HUES48 (cell line): ENCODE measurements at regions not wholly inside any gene's neighbourhood (a gene's known extent, or its start where the extent isn't known, plus 50 kb on each side); places are given as distances from the start of the nearest gene placed in this dataset.

Experiments used
- H3K27ac ChIP-seq: one replicate; pipeline ENCODE4 v1.7.0; 2013; ENCODE audit warnings: low read depth, low read length, inconsistent platforms
- H3K27me3 ChIP-seq: 2 replicates; pipeline ENCODE4 v1.6.1; 2013; ENCODE audit warnings: mild to moderate bottlenecking, low read length; ENCODE audit not compliant: control insufficient read depth, insufficient read depth
- H3K36me3 ChIP-seq: 2 replicates; pipeline ENCODE4 v1.6.1; 2013; ENCODE audit warnings: low read length; ENCODE audit not compliant: control insufficient read depth, insufficient read depth
- H3K4me1 ChIP-seq: 2 replicates; pipeline ENCODE4 v1.6.1; 2013; ENCODE audit warnings: mild to moderate bottlenecking, low read length; ENCODE audit not compliant: control insufficient read depth, insufficient read depth
- H3K4me3 ChIP-seq: 2 replicates; pipeline ENCODE4 v1.5.1; 2013; ENCODE audit warnings: mild to moderate bottlenecking, low read depth, low read length
- H3K9ac ChIP-seq: 2 replicates; pipeline ENCODE4 v1.6.1; 2013; ENCODE audit warnings: mild to moderate bottlenecking, low read depth, low read length, moderate library complexity
- H3K9me3 ChIP-seq: 2 replicates; pipeline ENCODE4 v1.6.1; 2013; ENCODE audit warnings: low read length; ENCODE audit not compliant: control insufficient read depth, insufficient read depth

- H3K27me3 ChIP-seq = no peaks in the 10 kb centered on the region
- H3K9me3 ChIP-seq = no peaks in the 10 kb centered on the region
- H3K36me3 ChIP-seq = no peaks in the 10 kb centered on the region
- no peak overlapping the region for H3K4me3 ChIP-seq
- H3K27ac ChIP-seq = no peak overlapping the region
- no peak overlapping the region for H3K9ac ChIP-seq
- peaks cover 15% of the 10 kb centered on the region for H3K4me1 ChIP-seq
These were observed 724.1 kb upstream of the MEF2C start for GRCh38 chr5:89606939-89607534.

- H3K9me3 ChIP-seq = no peaks in the 10 kb centered on the region
- H3K27me3 ChIP-seq = no peaks in the 10 kb centered on the region
- H3K27ac ChIP-seq = no peak overlapping the region
- H3K4me3 ChIP-seq = no peak overlapping the region
- H3K4me1 ChIP-seq = peaks cover 15% of the 10 kb centered on the region
- H3K9ac ChIP-seq = no peak overlapping the region
- H3K36me3 ChIP-seq = no peaks in the 10 kb centered on the region
These were observed 721.4 kb upstream of the MEF2C start for GRCh38 chr5:89604342-89604741.

GRCh38 chr5:89601880-89602279 is 718.9 kb upstream of the MEF2C start:
- H3K4me1 ChIP-seq = peaks cover 8% of the 10 kb centered on the region
- H3K9me3 ChIP-seq = no peaks in the 10 kb centered on the region
- no peak overlapping the region for H3K4me3 ChIP-seq
- no peaks in the 10 kb centered on the region for H3K36me3 ChIP-seq
- no peak overlapping the region for H3K27ac ChIP-seq
- no peaks in the 10 kb centered on the region for H3K27me3 ChIP-seq
- no peak overlapping the region for H3K9ac ChIP-seq

- Histone ChIP-seq H3K4me1 (peaks cover 6% of the 10 kb centered on the region), H3K27ac (no peak overlapping the region), H3K4me3 (no peak overlapping the region), H3K36me3 (no peaks in the 10 kb centered on the region), H3K27me3 (no peaks in the 10 kb centered on the region), H3K9me3 (no peaks in the 10 kb centered on the region), H3K9ac (no peak overlapping the region)
These were observed 714.9 kb upstream of the MEF2C start for GRCh38 chr5:89597878-89598277.

- no peaks in the 10 kb centered on the region for H3K9me3 ChIP-seq
- no peak overlapping the region for H3K9ac ChIP-seq
- H3K4me3 ChIP-seq = no peak overlapping the region
- H3K4me1 ChIP-seq = peaks cover 6% of the 10 kb centered on the region
- no peaks in the 10 kb centered on the region for H3K36me3 ChIP-seq
- H3K27ac ChIP-seq = no peak overlapping the region
- H3K27me3 ChIP-seq = no peaks in the 10 kb centered on the region
These were observed 713.8 kb upstream of the MEF2C start for GRCh38 chr5:89596821-89597220.

GRCh38 chr5:89595056-89595455 is 712.1 kb upstream of the MEF2C start:
- no peak overlapping the region for H3K27ac ChIP-seq
- no peaks in the 10 kb centered on the region for H3K36me3 ChIP-seq
- H3K9me3 ChIP-seq = peaks cover 6% of the 10 kb centered on the region; the same call in 1 of the 2 replicates
- H3K4me1 ChIP-seq = peaks cover 6% of the 10 kb centered on the region
- H3K4me3 ChIP-seq = no peak overlapping the region
- no peak overlapping the region for H3K9ac ChIP-seq
- no peaks in the 10 kb centered on the region for H3K27me3 ChIP-seq

GRCh38 chr5:89584339-89584956 is 701.5 kb upstream of the MEF2C start:
- Histone ChIP-seq H3K4me1 (peaks cover 19% of the 10 kb centered on the region), H3K9ac (no peak overlapping the region), H3K36me3 (no peaks in the 10 kb centered on the region), H3K9me3 (no peaks in the 10 kb centered on the region), H3K27me3 (no peaks in the 10 kb centered on the region), H3K4me3 (no peak overlapping the region), H3K27ac (no peak overlapping the region)

GRCh38 chr5:89583534-89583933 is 700.5 kb upstream of the MEF2C start:
- Histone ChIP-seq H3K4me3 (no peak overlapping the region), H3K9ac (no peak overlapping the region), H3K27ac (no peak overlapping the region), H3K9me3 (no peaks in the 10 kb centered on the region), H3K36me3 (no peaks in the 10 kb centered on the region), H3K27me3 (no peaks in the 10 kb centered on the region), H3K4me1 (peaks cover 19% of the 10 kb centered on the region)

GRCh38 chr5:89582768-89583339 is 699.9 kb upstream of the MEF2C start:
- no peak overlapping the region for H3K27ac ChIP-seq
- peaks cover 19% of the 10 kb centered on the region for H3K4me1 ChIP-seq
- H3K9ac ChIP-seq = no peak overlapping the region
- H3K4me3 ChIP-seq = no peak overlapping the region
- H3K27me3 ChIP-seq = no peaks in the 10 kb centered on the region
- H3K36me3 ChIP-seq = no peaks in the 10 kb centered on the region
- H3K9me3 ChIP-seq = no peaks in the 10 kb centered on the region

GRCh38 chr5:89580976-89581375 is 698.0 kb upstream of the MEF2C start:
- Histone ChIP-seq H3K9ac (no peak overlapping the region), H3K27ac (no peak overlapping the region), H3K36me3 (no peaks in the 10 kb centered on the region), H3K9me3 (no peaks in the 10 kb centered on the region), H3K27me3 (no peaks in the 10 kb centered on the region), H3K4me1 (peaks cover 19% of the 10 kb centered on the region), H3K4me3 (no peak overlapping the region)

GRCh38 chr5:89575319-89575718 is 692.3 kb upstream of the MEF2C start:
- H3K4me1 ChIP-seq = 0 out of 2 replicates have a peak, but pooled peaks cover 4% of the 10 kb centered on the region
- H3K27ac ChIP-seq = no peak overlapping the region
- no peaks in the 10 kb centered on the region for H3K9me3 ChIP-seq
- no peaks in the 10 kb centered on the region for H3K36me3 ChIP-seq
- H3K4me3 ChIP-seq = no peak overlapping the region
- no peak overlapping the region for H3K9ac ChIP-seq
- no peaks in the 10 kb centered on the region for H3K27me3 ChIP-seq
